K562 (cell line): ENCODE measurements at regions not wholly inside any gene's neighbourhood (a gene's known extent, or its start where the extent isn't known, plus 50 kb on each side); places are given as distances from the start of the nearest gene placed in this dataset.

Experiments
- ATAC-seq: fragments of 200-7000 bp; cut with Tn5 transposase; 3 replicates; pipeline ENCODE4 v1.9.1; 2020; ENCODE audit warnings: moderate library complexity
- BruUV-seq: library from RNA; stranded (reverse); fragments of 400-500 nt; replicated peaks from 2 replicates; lab custom pipeline; 2021; lab: Mats Ljungman, UMichigan
- CTCF ChIA-PET: fragments of 300-600 bp; formaldehyde crosslinking; extraction: SDS; loops from one replicate; lab custom pipeline; 2021; ENCODE audit warnings: low intra/inter-chr PET ratio; lab: Yijun Ruan, JAX
- POLR2A ChIA-PET: fragments of 300-600, 350-650 bp; sonication (Branson Sonifier 250); formaldehyde crosslinking; extraction: SDS; loops from one replicate; lab custom pipeline; 2021; ENCODE audit warnings: antibody characterized with exemption, inconsistent platforms; lab: Yijun Ruan, JAX
- DNase-seq, 4 experiments: peaks; one replicate each; pipeline versions ENCODE4 v3.0.0 to v3.0.0-alpha.2; 2011 to 2018; ENCODE audit warnings: low spot score in 3 of 4, mixed read lengths in 3 of 4; ENCODE audit errors: extremely low read depth in 1 of 4
- FAIRE-seq: peaks from 2 replicates; lab custom pipeline; 2011; peaks lifted over from hg19 to GRCh38; lab: Jason Lieb, UNC
- H2AFZ ChIP-seq: 2 replicates; pipeline ENCODE4 v1.6.0; 2011; ENCODE audit warnings: low read depth, low read length, control low read depth, inconsistent platforms
- H3K27ac ChIP-seq: fragments of 200-600 bp; 3 replicates; pipeline ENCODE4 v1.8.0; 2011; ENCODE audit warnings: low read depth, mild to moderate bottlenecking, control low read depth, inconsistent platforms, low read length, moderate library complexity, mixed read lengths; ENCODE audit errors: extremely low read depth
- H3K27me3 ChIP-seq, 2 experiments: fragments of 300-600 bp in 1 of 2; 2 replicates in 1 of 2; 3 replicates in 1 of 2; pipeline versions ENCODE4 v1.6.0 to v1.8.0; 2011; ENCODE audit warnings: inconsistent platforms in 2 of 2, low read length in 2 of 2, mild to moderate bottlenecking in 1 of 2, mixed read lengths in 1 of 2, moderate library complexity in 1 of 2; ENCODE audit not compliant: control insufficient read depth in 2 of 2, insufficient read depth in 2 of 2
- H3K36me3 ChIP-seq: fragments of 300-600 bp; 3 replicates; pipeline ENCODE4 v1.8.0; 2011; ENCODE audit warnings: mild to moderate bottlenecking, low read length, inconsistent platforms; ENCODE audit not compliant: control insufficient read depth, insufficient read depth
- H3K4me1 ChIP-seq, 2 experiments: fragments of 200-600 bp in 1 of 2; replicated peaks in 1 of 2; 2 replicates in 1 of 2; 3 replicates in 1 of 2; pipeline versions ENCODE4 v1.5.1 to v1.8.0; 2011; ENCODE audit warnings: inconsistent platforms in 2 of 2, low read length in 2 of 2, mild to moderate bottlenecking in 1 of 2, mixed read lengths in 1 of 2, moderate library complexity in 1 of 2; ENCODE audit not compliant: control insufficient read depth in 2 of 2, insufficient read depth in 2 of 2
- H3K4me2 ChIP-seq: 2 replicates; pipeline ENCODE4 v1.6.1; 2011; ENCODE audit warnings: low read length, control low read depth, inconsistent platforms, mixed read lengths; ENCODE audit not compliant: insufficient read depth
- H3K4me3 ChIP-seq: fragments of 200-600 bp; sonication (generic), shearing (Covaris generic); 2 replicates; pipeline ENCODE4 v1.5.1; 2016; ENCODE audit warnings: control low read depth, inconsistent platforms
- H3K79me2 ChIP-seq: fragments of 200-600 bp; 3 replicates; pipeline ENCODE4 v1.8.0; 2011; ENCODE audit warnings: low read length, inconsistent platforms; ENCODE audit not compliant: control insufficient read depth, insufficient read depth
- H3K9ac ChIP-seq, 2 experiments: 2 replicates each; pipeline versions ENCODE4 v1.6.0 to v1.6.1; 2011; ENCODE audit warnings: low read depth in 2 of 2, low read length in 2 of 2, control low read depth in 1 of 2, inconsistent platforms in 1 of 2, mild to moderate bottlenecking in 1 of 2, mixed read lengths in 1 of 2; ENCODE audit not compliant: insufficient read depth in 1 of 2
- H3K9me1 ChIP-seq: one replicate; pipeline ENCODE4 v1.6.0; 2011; ENCODE audit warnings: inconsistent platforms, mild to moderate bottlenecking, low read length, moderate library complexity; ENCODE audit not compliant: control insufficient read depth, insufficient read depth
- H3K9me3 ChIP-seq: replicated peaks from 2 replicates; pipeline ENCODE4 v1.5.1; 2011; ENCODE audit warnings: low read depth, low read length, inconsistent platforms; ENCODE audit not compliant: control insufficient read depth, insufficient read depth
- H4K20me1 ChIP-seq: replicated peaks from 2 replicates; pipeline ENCODE4 v1.6.1; 2011; ENCODE audit warnings: low read length, inconsistent platforms, mixed read lengths; ENCODE audit not compliant: control insufficient read depth, insufficient read depth
- ATF1 ChIP-seq, 2 experiments: fragments of 450-650 bp in 1 of 2; IDR thresholded peaks; 2 replicates each; pipeline ENCODE4 v1.6.1; 2016; ENCODE audit warnings: missing compliant biosample characterization in 1 of 2, missing genetic modification characterization in 1 of 2
- EZH2 ChIP-seq: IDR thresholded peaks from 2 replicates; pipeline ENCODE4 v1.6.1; 2012; ENCODE audit warnings: low read depth, mild to moderate bottlenecking, inconsistent platforms, low read length, borderline replicate concordance
- NCOA1 ChIP-seq: fragments of 450-650 bp; IDR thresholded peaks from 2 replicates; pipeline ENCODE4 v1.6.1; 2016; ENCODE audit warnings: low read depth
- POLR3G ChIP-seq: IDR thresholded peaks from 2 replicates; pipeline ENCODE4 v1.6.1; 2011; ENCODE audit not compliant: insufficient read length, insufficient replicate concordance; ENCODE audit errors: extremely low read depth
- RBFOX2 ChIP-seq: fragments of 200-400 bp; formaldehyde crosslinking; IDR thresholded peaks from 2 replicates; pipeline ENCODE4 v1.6.1; 2017; ENCODE audit warnings: low read depth, mild to moderate bottlenecking, low read length, moderate library complexity
- TAF15 ChIP-seq: fragments of 200-400 bp; formaldehyde crosslinking; IDR thresholded peaks from 2 replicates; pipeline ENCODE4 v1.6.1; 2017; ENCODE audit warnings: mild to moderate bottlenecking, low read depth, low read length, moderate library complexity
- TEAD4 ChIP-seq, 2 experiments: sonication (generic) in 1 of 2; formaldehyde crosslinking in 1 of 2; IDR thresholded peaks; 2 replicates each; pipeline versions ENCODE4 v1.6.1 to v1.8.0; 2012 to 2022; ENCODE audit warnings: borderline replicate concordance in 1 of 2, inconsistent platforms in 1 of 2, low read length in 1 of 2, mild to moderate bottlenecking in 1 of 2, missing genetic modification reagents in 1 of 2
- ZNF274 ChIP-seq: IDR thresholded peaks from 2 replicates; pipeline ENCODE4 v1.6.1; 2011; ENCODE audit warnings: low read depth, mild to moderate bottlenecking, low read length, moderate library complexity, borderline replicate concordance
- ZNF780A ChIP-seq: fragments of 250-450 bp; sonication (Bioruptor Pico); IDR thresholded peaks from 2 replicates; pipeline ENCODE4 v1.5.0; 2021; ENCODE audit warnings: mild to moderate bottlenecking
- WGBS: fragments of 100-300 bp; shearing (Covaris generic); methylation state at CpG from one replicate; pipeline ENCODE4 v1.1.6; 2016; ENCODE audit warnings: low coverage, mixed read lengths; ENCODE audit not compliant: insufficient coverage; ENCODE audit errors: missing lambda C conversion rate; 5-methylcytosine and 5-hydroxymethylcytosine counted together
- in situ Hi-C: fragments of 300-500 bp; cut with MboI; formaldehyde crosslinking; loops from 4 replicates; pipeline ENCODE4 v1.15.0; 2018; ENCODE audit warnings: inconsistent platforms, mixed read lengths
- intact Hi-C: fragments of 100-400 bp; cut with micrococcal nuclease; formaldehyde crosslinking; loops from 2 replicates; pipeline ENCODE4 v1.14.2; 2022
- TF ChIP-seq, protein P1 (sequence below): fragments of 450-650 bp; formaldehyde crosslinking; IDR thresholded peaks from 2 replicates; pipeline ENCODE4 v1.4.0; 2020; ENCODE audit warnings: mild to moderate bottlenecking, moderate library complexity
- TF ChIP-seq, protein P2 (sequence below), 2 experiments: fragments of 450-650 bp in 1 of 2; IDR thresholded peaks; 2 replicates each; pipeline ENCODE4 v1.6.1; 2011 to 2017; ENCODE audit warnings: low read depth in 2 of 2, antibody characterized with exemption in 1 of 2, borderline replicate concordance in 1 of 2, low read length in 1 of 2, mild to moderate bottlenecking in 1 of 2, mixed read lengths in 1 of 2; ENCODE audit not compliant: control insufficient read depth in 1 of 2
- TF ChIP-seq, protein P3 (sequence below): fragments of 250-450 bp; sonication (Bioruptor Pico); IDR thresholded peaks from 2 replicates; pipeline ENCODE4 v1.8.0; 2021; ENCODE audit warnings: borderline replicate concordance, mild to moderate bottlenecking, moderate library complexity; ENCODE audit not compliant: poor library complexity, severe bottlenecking
- TF ChIP-seq, protein P4 (sequence below), 3 experiments: IDR thresholded peaks in 2 of 3; conservative IDR thresholded peaks in 1 of 3; 2 replicates each; pipeline ENCODE4 v1.5.1; 2011 to 2012; ENCODE audit warnings: low read length in 3 of 3, mild to moderate bottlenecking in 3 of 3, control low read depth in 2 of 3, improper control_type of control experiment in 1 of 3, inconsistent platforms in 1 of 3, low read depth in 1 of 3, mixed read lengths in 1 of 3, moderate library complexity in 1 of 3; ENCODE audit not compliant: insufficient read depth in 2 of 3

DNA sequence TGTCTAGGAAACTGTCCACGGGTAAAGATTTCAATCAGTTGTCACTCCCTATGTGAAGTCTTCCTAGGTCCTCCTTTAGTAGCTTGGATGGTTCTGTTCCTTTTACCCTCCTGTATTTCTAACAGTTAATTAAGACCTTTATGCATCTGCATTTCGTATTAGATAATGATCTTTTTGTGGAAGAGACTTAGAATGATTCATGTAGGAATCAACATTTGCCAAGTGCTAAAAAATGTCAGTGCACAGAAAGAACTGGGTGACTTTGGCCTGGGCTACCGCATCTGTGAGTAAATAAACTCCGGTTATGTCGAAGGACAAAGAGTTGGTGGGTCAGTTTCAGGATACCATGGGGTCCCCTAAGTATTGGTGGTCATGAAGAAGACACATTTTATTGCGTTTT is 918.0 kb downstream of the TFAP2A start (continued):
- TF ChIP-seq, protein P1, sequence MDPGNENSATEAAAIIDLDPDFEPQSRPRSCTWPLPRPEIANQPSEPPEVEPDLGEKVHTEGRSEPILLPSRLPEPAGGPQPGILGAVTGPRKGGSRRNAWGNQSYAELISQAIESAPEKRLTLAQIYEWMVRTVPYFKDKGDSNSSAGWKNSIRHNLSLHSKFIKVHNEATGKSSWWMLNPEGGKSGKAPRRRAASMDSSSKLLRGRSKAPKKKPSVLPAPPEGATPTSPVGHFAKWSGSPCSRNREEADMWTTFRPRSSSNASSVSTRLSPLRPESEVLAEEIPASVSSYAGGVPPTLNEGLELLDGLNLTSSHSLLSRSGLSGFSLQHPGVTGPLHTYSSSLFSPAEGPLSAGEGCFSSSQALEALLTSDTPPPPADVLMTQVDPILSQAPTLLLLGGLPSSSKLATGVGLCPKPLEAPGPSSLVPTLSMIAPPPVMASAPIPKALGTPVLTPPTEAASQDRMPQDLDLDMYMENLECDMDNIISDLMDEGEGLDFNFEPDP (CRISPR knock-in tag): no peak
- TF ChIP-seq ZNF780A (no peak), TAF15 (no peak), NCOA1 (no peak)

DNA sequence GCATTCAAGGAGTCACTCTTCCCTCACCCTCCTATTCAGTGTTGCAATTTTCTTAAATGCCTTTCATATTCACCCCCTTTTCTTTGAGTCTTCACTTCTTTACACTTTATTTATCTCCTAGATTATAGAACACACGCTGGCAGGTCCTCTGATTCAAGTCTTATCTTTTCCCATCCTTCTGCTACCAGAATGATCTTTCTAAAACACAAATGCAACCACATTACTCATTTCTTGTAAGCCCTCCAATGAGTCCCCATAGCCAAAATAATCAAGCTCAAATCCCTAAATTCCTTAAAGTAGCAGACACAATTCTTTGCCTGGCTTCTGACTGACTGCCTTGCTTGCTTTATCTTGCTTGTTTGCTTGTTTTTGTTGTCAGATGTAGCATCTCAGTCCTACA is 920.0 kb downstream of the TFAP2A start:
- no peak overlapping the region for H3K4me3 ChIP-seq
- ATAC-seq (no peak), FAIRE-seq (no peak), DNase-seq (no peak)
- H4K20me1 ChIP-seq: no peaks in the 10 kb centered on the region
- in situ Hi-C loops (no loop called here), intact Hi-C loops (no loop called here)
- no peaks in the 10 kb centered on the region for H3K4me1 ChIP-seq
- 0% methylated on average over 1 of the region's 1 CpG for WGBS
- no peak overlapping the region for H3K4me2 ChIP-seq
- no peaks in the 10 kb centered on the region for H3K79me2 ChIP-seq
- H3K9ac ChIP-seq: no peak overlapping the region
- no peak overlapping the region for H3K27ac ChIP-seq
- no TSS peak for BruUV-seq
- H2AFZ ChIP-seq: no peak overlapping the region
- CTCF ChIA-PET: no interaction called here
- POLR2A ChIA-PET: interaction anchor here (0.7 kb wide), 1 partner anchor 499 kb away, joined by 3 read pairs; no protein-coding TSS in a partner anchor
- H3K36me3 ChIP-seq: no peaks in the 10 kb centered on the region
- H3K9me3 ChIP-seq: no peaks in the 10 kb centered on the region
- H3K27me3 ChIP-seq: no peaks in the 10 kb centered on the region
- H3K9me1 ChIP-seq: no peaks in the 10 kb centered on the region
- TF ChIP-seq, protein P2, sequence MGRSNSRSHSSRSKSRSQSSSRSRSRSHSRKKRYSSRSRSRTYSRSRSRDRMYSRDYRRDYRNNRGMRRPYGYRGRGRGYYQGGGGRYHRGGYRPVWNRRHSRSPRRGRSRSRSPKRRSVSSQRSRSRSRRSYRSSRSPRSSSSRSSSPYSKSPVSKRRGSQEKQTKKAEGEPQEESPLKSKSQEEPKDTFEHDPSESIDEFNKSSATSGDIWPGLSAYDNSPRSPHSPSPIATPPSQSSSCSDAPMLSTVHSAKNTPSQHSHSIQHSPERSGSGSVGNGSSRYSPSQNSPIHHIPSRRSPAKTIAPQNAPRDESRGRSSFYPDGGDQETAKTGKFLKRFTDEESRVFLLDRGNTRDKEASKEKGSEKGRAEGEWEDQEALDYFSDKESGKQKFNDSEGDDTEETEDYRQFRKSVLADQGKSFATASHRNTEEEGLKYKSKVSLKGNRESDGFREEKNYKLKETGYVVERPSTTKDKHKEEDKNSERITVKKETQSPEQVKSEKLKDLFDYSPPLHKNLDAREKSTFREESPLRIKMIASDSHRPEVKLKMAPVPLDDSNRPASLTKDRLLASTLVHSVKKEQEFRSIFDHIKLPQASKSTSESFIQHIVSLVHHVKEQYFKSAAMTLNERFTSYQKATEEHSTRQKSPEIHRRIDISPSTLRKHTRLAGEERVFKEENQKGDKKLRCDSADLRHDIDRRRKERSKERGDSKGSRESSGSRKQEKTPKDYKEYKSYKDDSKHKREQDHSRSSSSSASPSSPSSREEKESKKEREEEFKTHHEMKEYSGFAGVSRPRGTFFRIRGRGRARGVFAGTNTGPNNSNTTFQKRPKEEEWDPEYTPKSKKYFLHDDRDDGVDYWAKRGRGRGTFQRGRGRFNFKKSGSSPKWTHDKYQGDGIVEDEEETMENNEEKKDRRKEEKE (IDR thresholded peaks at IDR 0.05; ENCODE audit: borderline replicate concordance in 1 of 2, control insufficient read depth in 1 of 2, low read depth in 2 of 2, low read length in 1 of 2): no peak
- TF ChIP-seq TEAD4 (IDR thresholded peaks at IDR 0.05; ENCODE audit: low read length) (no peak), TEAD4 (CRISPR knock-in tag; IDR thresholded peaks at IDR 0.05; ENCODE audit: borderline replicate concordance) (no peak), EZH2 (no peak), RBFOX2 (no peak), ATF1 (CRISPR knock-in tag; IDR thresholded peaks at IDR 0.05) (no peak), ATF1 (tag; IDR thresholded peaks at IDR 0.05) (no peak), ZNF274 (no peak), POLR3G (no peak)
- TF ChIP-seq, protein P3, sequence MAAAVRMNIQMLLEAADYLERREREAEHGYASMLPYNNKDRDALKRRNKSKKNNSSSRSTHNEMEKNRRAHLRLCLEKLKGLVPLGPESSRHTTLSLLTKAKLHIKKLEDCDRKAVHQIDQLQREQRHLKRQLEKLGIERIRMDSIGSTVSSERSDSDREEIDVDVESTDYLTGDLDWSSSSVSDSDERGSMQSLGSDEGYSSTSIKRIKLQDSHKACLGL (CRISPR knock-in tag): no peak
- TF ChIP-seq, protein P4, sequence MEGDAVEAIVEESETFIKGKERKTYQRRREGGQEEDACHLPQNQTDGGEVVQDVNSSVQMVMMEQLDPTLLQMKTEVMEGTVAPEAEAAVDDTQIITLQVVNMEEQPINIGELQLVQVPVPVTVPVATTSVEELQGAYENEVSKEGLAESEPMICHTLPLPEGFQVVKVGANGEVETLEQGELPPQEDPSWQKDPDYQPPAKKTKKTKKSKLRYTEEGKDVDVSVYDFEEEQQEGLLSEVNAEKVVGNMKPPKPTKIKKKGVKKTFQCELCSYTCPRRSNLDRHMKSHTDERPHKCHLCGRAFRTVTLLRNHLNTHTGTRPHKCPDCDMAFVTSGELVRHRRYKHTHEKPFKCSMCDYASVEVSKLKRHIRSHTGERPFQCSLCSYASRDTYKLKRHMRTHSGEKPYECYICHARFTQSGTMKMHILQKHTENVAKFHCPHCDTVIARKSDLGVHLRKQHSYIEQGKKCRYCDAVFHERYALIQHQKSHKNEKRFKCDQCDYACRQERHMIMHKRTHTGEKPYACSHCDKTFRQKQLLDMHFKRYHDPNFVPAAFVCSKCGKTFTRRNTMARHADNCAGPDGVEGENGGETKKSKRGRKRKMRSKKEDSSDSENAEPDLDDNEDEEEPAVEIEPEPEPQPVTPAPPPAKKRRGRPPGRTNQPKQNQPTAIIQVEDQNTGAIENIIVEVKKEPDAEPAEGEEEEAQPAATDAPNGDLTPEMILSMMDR (IDR thresholded peaks at IDR 0.05 in 2 of 3, conservative IDR thresholded peaks at IDR 0.05 in 1 of 3; ENCODE audit: insufficient read depth in 2 of 3, low read depth in 1 of 3, low read length in 3 of 3): no peak
